HEK293 (cell line): ENCODE measurements at regions not wholly inside any gene's neighbourhood (a gene's known extent, or its start where the extent isn't known, plus 50 kb on each side); places are given as distances from the start of the nearest gene placed in this dataset.

Experiments
- CTCF ChIA-PET: fragments of 350-600 bp; formaldehyde crosslinking; extraction: SDS; loops from one replicate; lab custom pipeline; 2021; ENCODE audit warnings: antibody characterized with exemption; lab: Yijun Ruan, JAX
- POLR2A ChIA-PET: fragments of 300-600 bp; formaldehyde crosslinking; extraction: SDS; loops from one replicate; lab custom pipeline; 2020; ENCODE audit warnings: antibody characterized with exemption, inconsistent platforms; lab: Yijun Ruan, JAX
- H3K27ac ChIP-seq: fragments of 200-500 bp; sonication (Bioruptor generic); 2 replicates; pipeline ENCODE4 v1.5.1; 2014; ENCODE audit warnings: low read depth, low read length, control low read depth, inconsistent platforms; ENCODE audit errors: extremely low read depth
- H3K36me3 ChIP-seq, 2 experiments: fragments of 200-500 bp in 1 of 2; sonication (Bioruptor generic) in 1 of 2; 1 replicate in 1 of 2; 2 replicates in 1 of 2; pipeline ENCODE4 v1.5.1; 2014 to 2017; ENCODE audit warnings: inconsistent platforms in 2 of 2, low read length in 2 of 2; ENCODE audit not compliant: control insufficient read depth in 2 of 2, insufficient read depth in 1 of 2
- H3K4me1 ChIP-seq: fragments of 200-500 bp; sonication (Bioruptor generic); 2 replicates; pipeline ENCODE4 v1.5.1; 2014; ENCODE audit warnings: mild to moderate bottlenecking, low read length, inconsistent platforms; ENCODE audit not compliant: control insufficient read depth, insufficient read depth
- H3K4me3 ChIP-seq: 2 replicates; pipeline ENCODE4 v1.5.1; 2011; ENCODE audit warnings: low read depth, mild to moderate bottlenecking, control low read depth, low read length, moderate library complexity
- H3K9me3 ChIP-seq: fragments of 200-500 bp; sonication (Bioruptor generic); 2 replicates; pipeline ENCODE4 v1.5.1; 2014; ENCODE audit warnings: low read depth, low read length, inconsistent platforms; ENCODE audit not compliant: control insufficient read depth, insufficient read depth
- PRDM6 ChIP-seq: fragments of 450-650 bp; formaldehyde crosslinking; IDR thresholded peaks from 2 replicates; pipeline ENCODE4 v1.5.1; 2017; ENCODE audit warnings: missing biosample characterization, missing genetic modification characterization
- SCRT1 ChIP-seq: fragments of 450-650 bp; formaldehyde crosslinking; IDR thresholded peaks from 2 replicates; pipeline ENCODE4 v1.5.1; 2016; ENCODE audit warnings: missing biosample characterization, missing genetic modification characterization, borderline replicate concordance
- SETDB1 ChIP-seq: IDR thresholded peaks from one replicate; pipeline ENCODE4 v1.6.1; 2017; ENCODE audit warnings: mild to moderate bottlenecking, low read length, moderate library complexity, mixed read lengths; ENCODE audit not compliant: insufficient read length
- TRIM28 ChIP-seq: IDR thresholded peaks from 2 replicates; pipeline ENCODE4 v1.6.1; 2011; ENCODE audit warnings: low read length, control low read depth, borderline replicate concordance
- ZNF146 ChIP-seq: fragments of 450-650 bp; formaldehyde crosslinking; IDR thresholded peaks from 2 replicates; pipeline ENCODE4 v1.5.1; 2016; ENCODE audit warnings: missing biosample characterization, missing genetic modification characterization
- ZNF157 ChIP-seq: fragments of 450-650 bp; formaldehyde crosslinking; IDR thresholded peaks from 2 replicates; pipeline ENCODE4 v1.5.1; 2016; ENCODE audit warnings: missing biosample characterization, missing genetic modification characterization
- ZNF239 ChIP-seq: fragments of 450-650 bp; formaldehyde crosslinking; IDR thresholded peaks from 2 replicates; pipeline ENCODE4 v1.5.1; 2016; ENCODE audit warnings: missing biosample characterization, missing genetic modification characterization
- ZNF510 ChIP-seq: fragments of 450-650 bp; formaldehyde crosslinking; IDR thresholded peaks from 2 replicates; pipeline ENCODE4 v1.5.1; 2018; ENCODE audit warnings: mild to moderate bottlenecking, missing genetic modification characterization, missing biosample characterization; ENCODE audit not compliant: insufficient replicate concordance
- ZNF555 ChIP-seq: fragments of 450-650 bp; formaldehyde crosslinking; conservative IDR thresholded peaks from 2 replicates; pipeline ENCODE4 v1.5.1; 2017; ENCODE audit warnings: missing biosample characterization, mild to moderate bottlenecking, missing genetic modification characterization, inconsistent platforms
- ZNF560 ChIP-seq: fragments of 450-650 bp; formaldehyde crosslinking; IDR thresholded peaks from 2 replicates; pipeline ENCODE4 v1.5.1; 2017; ENCODE audit warnings: missing biosample characterization, missing genetic modification characterization, borderline replicate concordance
- ZNF585B ChIP-seq: fragments of 450-650 bp; formaldehyde crosslinking; IDR thresholded peaks from 2 replicates; pipeline ENCODE4 v1.5.1; 2016; ENCODE audit warnings: missing biosample characterization, missing genetic modification characterization
- ZNF660 ChIP-seq: fragments of 450-650 bp; IDR thresholded peaks from 2 replicates; pipeline ENCODE4 v1.5.1; 2018; ENCODE audit warnings: missing biosample characterization, mild to moderate bottlenecking, missing genetic modification characterization
- TF ChIP-seq, protein P1 (sequence below): fragments of 450-650 bp; formaldehyde crosslinking; IDR thresholded peaks from 2 replicates; pipeline ENCODE4 v1.5.1; 2017; ENCODE audit warnings: missing biosample characterization, missing genetic modification characterization

DNA sequence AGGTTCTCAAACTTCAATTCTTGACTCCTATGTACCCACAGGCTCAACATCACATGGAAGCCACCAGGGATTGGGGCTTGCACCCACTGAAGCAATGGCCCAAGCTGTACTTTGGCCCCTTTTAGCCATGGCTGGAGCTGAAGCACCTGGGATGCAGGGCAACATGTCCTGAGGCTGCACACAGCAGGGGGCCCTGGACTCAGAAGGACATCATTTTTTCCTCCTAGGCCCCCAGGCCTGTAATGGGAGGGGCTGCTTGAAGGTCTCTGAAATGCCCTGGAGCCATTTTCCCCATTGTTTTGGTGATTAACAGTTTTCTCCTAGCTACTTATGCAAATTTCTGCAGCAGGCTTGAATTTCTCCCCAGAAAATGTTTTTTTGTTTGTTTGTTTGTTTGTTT lies 465.1 kb upstream of the PCDH10 start:
- no peaks in the 10 kb centered on the region for H3K9me3 ChIP-seq
- ChIA-PET CTCF (no interaction called here), POLR2A (no interaction called here)
- H3K4me1 ChIP-seq = no peaks in the 10 kb centered on the region
- peak; percentile 84 for TF ChIP-seq ZNF585B (tag by site-specific recombination)
- TF ChIP-seq SETDB1 = peak; percentile 87
- peak; percentile 96; the same call in 1 of the 2 replicates for TF ChIP-seq TRIM28
- no peak for TF ChIP-seq ZNF239 (tag by site-specific recombination)
- no peak for TF ChIP-seq ZNF660 (tag by site-specific recombination)
- no peak overlapping the region for H3K27ac ChIP-seq
- H3K36me3 ChIP-seq = no peaks in the 10 kb centered on the region
- no peak overlapping the region for H3K4me3 ChIP-seq

- ChIA-PET POLR2A (no interaction called here), CTCF (no interaction called here)
- H3K4me3 ChIP-seq = no peak overlapping the region
- H3K4me1 ChIP-seq = no peaks in the 10 kb centered on the region
- H3K27ac ChIP-seq = no peak overlapping the region
- no peaks in the 10 kb centered on the region for H3K36me3 ChIP-seq
- TF ChIP-seq ZNF510 (no peak), ZNF560 (tag by site-specific recombination) (no peak), SCRT1 (tag by site-specific recombination) (no peak), ZNF555 (tag by site-specific recombination) (no peak), PRDM6 (tag by site-specific recombination) (no peak)
- no peaks in the 10 kb centered on the region for H3K9me3 ChIP-seq
Observed at GRCh38 chr4:132691026-132691425, 458.1 kb upstream of the PCDH10 start.

DNA sequence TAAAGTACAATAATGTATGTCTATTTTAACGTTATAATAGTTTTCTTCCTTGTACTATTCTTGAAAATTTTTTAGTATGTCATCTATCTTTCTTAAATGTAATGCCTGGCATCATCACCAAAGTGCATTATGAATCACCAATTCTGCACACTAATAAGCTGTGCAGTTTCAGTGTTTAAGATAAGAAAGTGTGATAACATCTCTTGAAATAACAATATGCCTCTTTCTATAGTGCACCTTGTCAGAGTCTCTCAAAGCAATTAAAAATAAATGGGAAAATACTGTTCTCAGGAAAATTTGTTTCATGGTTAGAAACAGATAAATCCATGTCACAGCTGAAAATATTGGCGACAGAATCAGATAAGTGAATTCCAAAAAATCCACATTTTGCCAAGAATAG lies 457.4 kb upstream of the PCDH10 start:
- CTCF ChIA-PET = no interaction called here

GRCh38 chr4:132694775-132695174 lies 454.3 kb upstream of the PCDH10 start:
- no peaks in the 10 kb centered on the region for H3K9me3 ChIP-seq
- no peaks in the 10 kb centered on the region for H3K36me3 ChIP-seq
- H3K27ac ChIP-seq = no peak overlapping the region
- POLR2A ChIA-PET = no interaction called here
- H3K4me1 ChIP-seq = no peaks in the 10 kb centered on the region
- CTCF ChIA-PET = no interaction called here
- no peak for TF ChIP-seq ZNF146
- TF ChIP-seq ZNF157 (tag by site-specific recombination) = no peak
- TF ChIP-seq SETDB1 = peak; percentile 54
- TF ChIP-seq TRIM28 = 0 out of 2 replicates have a peak, but pooled peaks have one; percentile 28
- H3K4me3 ChIP-seq = no peak overlapping the region

More for the DNA sequence above, 457.4 kb upstream of the PCDH10 start:
- no peak overlapping the region for H3K27ac ChIP-seq
- POLR2A ChIA-PET = no interaction called here
- no peaks in the 10 kb centered on the region for H3K4me1 ChIP-seq
- H3K36me3 ChIP-seq = no peaks in the 10 kb centered on the region
- TF ChIP-seq, protein P1, sequence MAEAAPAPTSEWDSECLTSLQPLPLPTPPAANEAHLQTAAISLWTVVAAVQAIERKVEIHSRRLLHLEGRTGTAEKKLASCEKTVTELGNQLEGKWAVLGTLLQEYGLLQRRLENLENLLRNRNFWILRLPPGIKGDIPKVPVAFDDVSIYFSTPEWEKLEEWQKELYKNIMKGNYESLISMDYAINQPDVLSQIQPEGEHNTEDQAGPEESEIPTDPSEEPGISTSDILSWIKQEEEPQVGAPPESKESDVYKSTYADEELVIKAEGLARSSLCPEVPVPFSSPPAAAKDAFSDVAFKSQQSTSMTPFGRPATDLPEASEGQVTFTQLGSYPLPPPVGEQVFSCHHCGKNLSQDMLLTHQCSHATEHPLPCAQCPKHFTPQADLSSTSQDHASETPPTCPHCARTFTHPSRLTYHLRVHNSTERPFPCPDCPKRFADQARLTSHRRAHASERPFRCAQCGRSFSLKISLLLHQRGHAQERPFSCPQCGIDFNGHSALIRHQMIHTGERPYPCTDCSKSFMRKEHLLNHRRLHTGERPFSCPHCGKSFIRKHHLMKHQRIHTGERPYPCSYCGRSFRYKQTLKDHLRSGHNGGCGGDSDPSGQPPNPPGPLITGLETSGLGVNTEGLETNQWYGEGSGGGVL (tag by site-specific recombination) = no peak
- no peaks in the 10 kb centered on the region for H3K9me3 ChIP-seq
- H3K4me3 ChIP-seq = no peak overlapping the region
